Endothelial cell of umbilical vein (primary cell): ENCODE measurements at regions not wholly inside any gene's neighbourhood (a gene's known extent, or its start where the extent isn't known, plus 50 kb on each side); places are given as distances from the start of the nearest gene placed in this dataset.

ENCODE experiments used
- BruUV-seq: library from RNA; stranded (reverse); fragments of 400-500 nt; replicated peaks from 2 replicates; lab custom pipeline; 2021; lab: Mats Ljungman, UMichigan
- CTCF ChIA-PET: fragments of 300-600, 350-600 bp; sonication (Branson Sonifier 250); formaldehyde crosslinking; loops from one replicate; lab custom pipeline; 2021; ENCODE audit warnings: antibody characterized with exemption, inconsistent platforms; lab: Charles Lee
- POLR2A ChIA-PET: fragments of 300-600, 350-600 bp; sonication (Branson Sonifier 250); formaldehyde crosslinking; loops from one replicate; lab custom pipeline; 2021; ENCODE audit warnings: antibody characterized with exemption, inconsistent platforms; lab: Charles Lee
- DNase-seq: peaks from one replicate; pipeline ENCODE4 v3.0.0-alpha.2; 2011; ENCODE audit warnings: low read depth, low spot score
- FAIRE-seq: peaks from 2 replicates; lab custom pipeline; 2011; peaks lifted over from hg19 to GRCh38; lab: Jason Lieb, UNC
- H2AFZ ChIP-seq: 2 replicates; pipeline ENCODE4 v1.6.0; 2012; ENCODE audit warnings: low read depth, low read length, control low read depth, inconsistent platforms
- H3K27ac ChIP-seq: 2 replicates; pipeline ENCODE4 v1.5.1; 2011; ENCODE audit warnings: low read depth, mild to moderate bottlenecking, control low read depth, low read length, moderate library complexity; ENCODE audit not compliant: insufficient read depth
- H3K27me3 ChIP-seq, 2 experiments: 2 replicates each; pipeline versions ENCODE4 v1.6.0 to v1.6.1; 2011; ENCODE audit warnings: low read length in 2 of 2, mixed read lengths in 1 of 2; ENCODE audit not compliant: control insufficient read depth in 2 of 2, insufficient read depth in 2 of 2
- H3K36me3 ChIP-seq, 2 experiments: 2 replicates in 1 of 2; 3 replicates in 1 of 2; pipeline ENCODE4 v1.5.1; 2011; ENCODE audit warnings: low read length in 2 of 2, mild to moderate bottlenecking in 1 of 2, moderate library complexity in 1 of 2; ENCODE audit not compliant: control insufficient read depth in 2 of 2, insufficient read depth in 2 of 2; ENCODE audit errors: extremely low read depth in 1 of 2
- H3K4me1 ChIP-seq: 3 replicates; pipeline ENCODE4 v1.5.1; 2011; ENCODE audit warnings: mild to moderate bottlenecking, low read length; ENCODE audit not compliant: control insufficient read depth, insufficient read depth; ENCODE audit errors: extremely low read depth
- H3K4me2 ChIP-seq: 2 replicates; pipeline ENCODE4 v1.6.1; 2011; ENCODE audit warnings: low read length, control low read depth, mixed read lengths; ENCODE audit not compliant: insufficient read depth
- H3K4me3 ChIP-seq, 3 experiments: fragments of 200-600 bp in 1 of 3; sonication (generic), shearing (Covaris generic) in 1 of 3; replicated peaks in 1 of 3; 2 replicates each; pipeline ENCODE4 v1.5.1; 2011 to 2016; ENCODE audit warnings: control low read depth in 3 of 3, low read length in 3 of 3, mild to moderate bottlenecking in 2 of 3, inconsistent platforms in 1 of 3, low read depth in 1 of 3, moderate library complexity in 1 of 3; ENCODE audit not compliant: insufficient read depth in 1 of 3
- H3K79me2 ChIP-seq: 2 replicates; pipeline ENCODE4 v1.6.0; 2012; ENCODE audit warnings: low read length, inconsistent platforms; ENCODE audit not compliant: control insufficient read depth, insufficient read depth
- H3K9ac ChIP-seq: replicated peaks from 2 replicates; pipeline ENCODE3; 2011; ENCODE audit warnings: low read length, control low read depth; ENCODE audit not compliant: insufficient read depth; ENCODE audit errors: extremely low read depth
- H3K9me1 ChIP-seq: replicated peaks from 3 replicates; pipeline ENCODE4 v1.6.0; 2011; ENCODE audit warnings: mild to moderate bottlenecking, low read length; ENCODE audit not compliant: control insufficient read depth, insufficient read depth; ENCODE audit errors: extremely low read depth
- H3K9me3 ChIP-seq: replicated peaks from 2 replicates; pipeline ENCODE4 v1.5.1; 2012; ENCODE audit warnings: low read length, inconsistent platforms; ENCODE audit not compliant: control insufficient read depth, insufficient read depth
- H4K20me1 ChIP-seq: replicated peaks from 2 replicates; pipeline ENCODE3; 2011; ENCODE audit warnings: mild to moderate bottlenecking, low read length; ENCODE audit not compliant: control insufficient read depth, insufficient read depth; ENCODE audit errors: extremely low read depth
- CTCF ChIP-seq, 2 donors: IDR thresholded peaks; 1 replicate in 1 of 2; 2 replicates in 1 of 2; pipeline ENCODE4 v1.5.1; 2011; ENCODE audit warnings: low read length in 2 of 2, mild to moderate bottlenecking in 2 of 2, moderate library complexity in 2 of 2, control low read depth in 1 of 2, inconsistent platforms in 1 of 2, low read depth in 1 of 2; ENCODE audit not compliant: insufficient read depth in 1 of 2; ENCODE audit errors: extremely low read depth in 1 of 2
- EZH2 ChIP-seq: IDR thresholded peaks from 2 replicates; pipeline ENCODE4 v1.6.1; 2012; ENCODE audit warnings: borderline replicate concordance, low read depth, mild to moderate bottlenecking, moderate library complexity, low read length, inconsistent platforms; ENCODE audit not compliant: severe bottlenecking
- FOS ChIP-seq: IDR thresholded peaks from 2 replicates; pipeline ENCODE4 v1.6.1; 2011; ENCODE audit warnings: mild to moderate bottlenecking, low read length, moderate library complexity, borderline replicate concordance; ENCODE audit not compliant: insufficient read depth
- GATA2 ChIP-seq: IDR thresholded peaks from 2 replicates; pipeline ENCODE4 v1.7.0; 2011; ENCODE audit warnings: low read depth, mild to moderate bottlenecking, moderate library complexity, mixed read lengths, low read length; ENCODE audit not compliant: insufficient read length, insufficient read depth
- JUN ChIP-seq: IDR thresholded peaks from 2 replicates; pipeline ENCODE4 v1.6.1; 2011; ENCODE audit warnings: borderline replicate concordance, low read depth; ENCODE audit not compliant: insufficient read length, insufficient read depth
- MAX ChIP-seq: IDR thresholded peaks from 2 replicates; pipeline ENCODE4 v1.6.1; 2011; ENCODE audit not compliant: insufficient read depth, insufficient read length
- MYC ChIP-seq: IDR thresholded peaks from one replicate; pipeline ENCODE4 v1.6.1; 2011; ENCODE audit warnings: mild to moderate bottlenecking, low read depth, low read length
- POLR2A ChIP-seq: IDR thresholded peaks from 2 replicates; pipeline ENCODE4 v1.6.1; 2012; ENCODE audit warnings: low read depth, mild to moderate bottlenecking, control low read depth, low read length
- POLR2AphosphoS5 ChIP-seq: IDR thresholded peaks from 2 replicates; pipeline ENCODE4 v1.6.1; 2012; ENCODE audit warnings: low read depth, mild to moderate bottlenecking, control low read depth, low read length, moderate library complexity; ENCODE audit not compliant: insufficient read depth
- dilution Hi-C: fragments of 300-500 bp; cut with MboI; formaldehyde crosslinking; loops from one replicate; pipeline ENCODE4 v1.15.0; 2019; ENCODE audit warnings: low sequenced_read_pairs; ENCODE audit not compliant: extremely low pct_ligation_motif_present
- intact Hi-C: fragments of 100-400 bp; cut with micrococcal nuclease; formaldehyde crosslinking; loops from one replicate; pipeline ENCODE4 v1.10.0; 2022

GRCh38 chr21:29245104-29245643, 53.5 kb upstream of the BACH1 start:
- FAIRE-seq (no peak), DNase-seq (no peak)
- intact Hi-C loops (no loop called here), dilution Hi-C loops (no loop called here)
- no peak overlapping the region for H3K4me2 ChIP-seq
- POLR2A ChIA-PET, result no interaction called here
- H3K9me3 ChIP-seq, result no peaks in the 10 kb centered on the region
- H3K4me1 ChIP-seq, result no peaks in the 10 kb centered on the region
- H3K79me2 ChIP-seq, result no peaks in the 10 kb centered on the region
- no peak overlapping the region for H3K4me3 ChIP-seq
- H3K27me3 ChIP-seq, result no peaks in the 10 kb centered on the region
- TF ChIP-seq EZH2, result no peak
- H4K20me1 ChIP-seq, result no peaks in the 10 kb centered on the region
- no peaks in the 10 kb centered on the region for H3K36me3 ChIP-seq
- H3K9me1 ChIP-seq, result no peaks in the 10 kb centered on the region
- CTCF ChIA-PET, result interaction anchor here (0.8 to 1.5 kb wide), 8 partner anchors 10 to 106 kb away, joined by 3 to 12 read pairs (median 4); no protein-coding TSS in a partner anchor
- no TSS peak for BruUV-seq
- H2AFZ ChIP-seq, result no peak overlapping the region
- H3K9ac ChIP-seq, result no peak overlapping the region
- H3K27ac ChIP-seq, result no peak overlapping the region

- no peak overlapping the region for H3K4me3 ChIP-seq
- no peaks in the 10 kb centered on the region for H4K20me1 ChIP-seq
- H3K27me3 ChIP-seq, result no peaks in the 10 kb centered on the region
- H3K27ac ChIP-seq, result no peak overlapping the region
- no peak for FAIRE-seq
- no TSS peak for BruUV-seq
- no peak for DNase-seq
- no peaks in the 10 kb centered on the region for H3K79me2 ChIP-seq
- CTCF ChIA-PET, result interaction anchor here (0.8 to 1.5 kb wide), 8 partner anchors 10 to 106 kb away, joined by 3 to 12 read pairs (median 4); no protein-coding TSS in a partner anchor
- TF ChIP-seq FOS (no peak), POLR2A (no peak), POLR2AphosphoS5 (no peak), GATA2 (no peak), CTCF (IDR thresholded peaks at IDR 0.05; ENCODE audit: extremely low read depth in 1 of 2, insufficient read depth in 1 of 2, low read depth in 1 of 2, low read length in 2 of 2) (no peak), JUN (no peak), EZH2 (no peak), MAX (no peak), MYC (no peak)
- H3K36me3 ChIP-seq, result no peaks in the 10 kb centered on the region
- no peak overlapping the region for H3K9ac ChIP-seq
- POLR2A ChIA-PET, result no interaction called here
- no peak overlapping the region for H2AFZ ChIP-seq
- intact Hi-C loops, result no loop called here
- no peaks in the 10 kb centered on the region for H3K9me1 ChIP-seq
- no peak overlapping the region for H3K4me2 ChIP-seq
- H3K9me3 ChIP-seq, result no peaks in the 10 kb centered on the region
- dilution Hi-C loops, result no loop called here
- H3K4me1 ChIP-seq, result no peaks in the 10 kb centered on the region
Measured at GRCh38 chr21:29245863-29246262, 52.9 kb upstream of the BACH1 start.
